ENCODE measurements at regions not wholly inside any gene's neighbourhood (a gene's known extent, or its start where the extent isn't known, plus 50 kb on each side); places are given as distances from the start of the nearest gene placed in this dataset.

DNA sequence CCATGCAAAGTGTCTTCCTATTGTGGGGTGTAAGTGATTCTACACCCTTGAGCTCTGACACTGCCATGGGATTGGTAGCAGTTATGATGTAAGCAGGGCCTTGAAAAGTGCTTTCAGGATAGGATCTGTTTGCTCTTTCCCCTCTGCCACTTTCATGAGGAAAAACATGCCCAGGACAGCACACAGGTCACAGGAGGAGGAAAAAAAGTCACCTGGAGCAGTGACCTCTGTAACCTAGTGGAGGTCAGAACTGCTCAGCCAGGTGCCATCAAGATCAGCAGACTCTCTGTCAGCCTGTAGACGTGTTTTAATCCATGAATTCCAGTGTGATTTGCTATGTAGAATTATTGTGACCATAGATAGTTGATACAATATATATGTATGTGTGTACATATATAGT, 92.7 kb upstream of the BMP2 start:
- TF ChIP-seq, protein P1, sequence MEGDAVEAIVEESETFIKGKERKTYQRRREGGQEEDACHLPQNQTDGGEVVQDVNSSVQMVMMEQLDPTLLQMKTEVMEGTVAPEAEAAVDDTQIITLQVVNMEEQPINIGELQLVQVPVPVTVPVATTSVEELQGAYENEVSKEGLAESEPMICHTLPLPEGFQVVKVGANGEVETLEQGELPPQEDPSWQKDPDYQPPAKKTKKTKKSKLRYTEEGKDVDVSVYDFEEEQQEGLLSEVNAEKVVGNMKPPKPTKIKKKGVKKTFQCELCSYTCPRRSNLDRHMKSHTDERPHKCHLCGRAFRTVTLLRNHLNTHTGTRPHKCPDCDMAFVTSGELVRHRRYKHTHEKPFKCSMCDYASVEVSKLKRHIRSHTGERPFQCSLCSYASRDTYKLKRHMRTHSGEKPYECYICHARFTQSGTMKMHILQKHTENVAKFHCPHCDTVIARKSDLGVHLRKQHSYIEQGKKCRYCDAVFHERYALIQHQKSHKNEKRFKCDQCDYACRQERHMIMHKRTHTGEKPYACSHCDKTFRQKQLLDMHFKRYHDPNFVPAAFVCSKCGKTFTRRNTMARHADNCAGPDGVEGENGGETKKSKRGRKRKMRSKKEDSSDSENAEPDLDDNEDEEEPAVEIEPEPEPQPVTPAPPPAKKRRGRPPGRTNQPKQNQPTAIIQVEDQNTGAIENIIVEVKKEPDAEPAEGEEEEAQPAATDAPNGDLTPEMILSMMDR (IDR thresholded peaks at IDR 0.05; ENCODE audit: control insufficient read depth, extremely low read depth, insufficient read depth) = no peak
- H3K4me3 ChIP-seq (ENCODE audit: low read depth, low read length) = no peak overlapping the region
- DNase-seq (ENCODE audit: low read depth) = no peak

GRCh38 chr20:6673071-6673470, 94.4 kb upstream of the BMP2 start:
- DNase-seq (ENCODE audit: low read depth) = no peak
- TF ChIP-seq, protein P1 (IDR thresholded peaks at IDR 0.05; ENCODE audit: control insufficient read depth, extremely low read depth, insufficient read depth) = no peak
- no peak overlapping the region for H3K4me3 ChIP-seq (ENCODE audit: low read depth, low read length)

DNA sequence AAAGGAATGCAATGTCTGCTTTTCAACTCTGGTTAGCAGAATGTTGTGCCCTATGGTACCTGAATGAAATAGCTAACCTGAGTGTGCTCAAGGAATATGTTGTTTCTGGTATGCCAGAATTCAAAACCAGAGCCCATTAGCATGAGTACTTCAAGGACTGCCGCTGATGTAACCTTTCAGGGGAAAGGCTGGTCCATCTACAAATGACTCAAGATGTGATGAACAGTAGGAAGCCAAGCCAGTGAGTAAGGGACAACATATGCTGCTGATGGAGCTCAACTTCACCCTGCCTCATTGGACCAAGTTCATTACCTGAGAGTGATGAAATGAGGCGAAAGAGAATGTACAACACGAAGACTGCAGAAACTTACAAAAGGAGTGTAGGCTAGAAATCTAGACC, 95.7 kb upstream of the BMP2 start:
- H3K4me3 ChIP-seq (ENCODE audit: low read depth, low read length) = no peak overlapping the region
- TF ChIP-seq, protein P1 (IDR thresholded peaks at IDR 0.05; ENCODE audit: control insufficient read depth, extremely low read depth, insufficient read depth) = no peak
- no peak for DNase-seq (ENCODE audit: low read depth)

DNA sequence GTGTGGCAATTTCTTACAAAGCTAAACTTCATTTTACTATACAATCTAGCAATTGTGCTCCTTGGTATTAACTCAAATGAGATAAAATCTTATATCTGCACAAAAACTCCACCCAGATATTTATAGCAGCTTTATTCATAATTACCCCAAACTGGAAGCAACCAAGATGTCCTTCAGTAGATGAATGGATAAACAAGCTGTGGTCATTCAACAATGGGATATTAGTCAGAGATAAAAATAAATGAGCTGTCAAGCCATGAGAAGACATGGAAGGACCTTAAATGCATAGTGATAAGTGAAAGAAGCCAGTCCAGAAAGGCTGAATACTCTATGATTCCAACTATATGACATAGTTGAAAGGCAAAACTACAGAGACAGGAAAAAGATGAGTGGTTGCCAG, 98.9 kb upstream of the BMP2 start:
- DNase-seq (ENCODE audit: low read depth) = no peak
- no peak overlapping the region for H3K4me3 ChIP-seq (ENCODE audit: low read depth, low read length)

GRCh38 chr20:6665621-6666355, 101.7 kb upstream of the BMP2 start:
- TF ChIP-seq, protein P1 (IDR thresholded peaks at IDR 0.05; ENCODE audit: control insufficient read depth, extremely low read depth, insufficient read depth) = no peak
- H3K4me3 ChIP-seq (ENCODE audit: low read depth, low read length) = no peak overlapping the region
- no peak for DNase-seq (ENCODE audit: low read depth)

More for the DNA sequence above, 98.9 kb upstream of the BMP2 start:
- TF ChIP-seq, protein P1 (IDR thresholded peaks at IDR 0.05; ENCODE audit: control insufficient read depth, extremely low read depth, insufficient read depth) = no peak

DNA sequence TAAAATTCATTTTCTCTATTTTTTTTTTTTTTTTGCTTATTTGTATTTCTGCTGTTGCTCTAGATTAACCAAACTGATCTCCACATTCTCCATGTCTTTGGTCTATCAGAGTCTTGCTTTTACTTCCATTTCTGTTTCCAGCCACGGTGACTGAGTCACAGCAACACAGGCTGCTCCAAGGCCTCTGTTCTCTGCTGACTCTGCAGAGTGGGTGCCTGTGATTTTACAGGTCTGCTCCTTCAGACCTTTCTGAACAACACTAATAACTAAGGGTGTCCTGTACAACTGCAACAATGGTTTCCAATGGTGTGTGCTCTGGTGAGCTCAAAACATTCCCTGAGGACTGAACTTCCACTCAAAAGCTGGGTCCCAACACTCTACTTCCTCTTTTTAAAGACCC, 102.3 kb upstream of the BMP2 start:
- no peak overlapping the region for H3K4me3 ChIP-seq (ENCODE audit: low read depth, low read length)
- TF ChIP-seq, protein P1 (IDR thresholded peaks at IDR 0.05; ENCODE audit: control insufficient read depth, extremely low read depth, insufficient read depth) = no peak
- DNase-seq (ENCODE audit: low read depth) = no peak

GRCh38 chr20:6664574-6664973, 102.9 kb upstream of the BMP2 start:
- TF ChIP-seq, protein P1 (IDR thresholded peaks at IDR 0.05; ENCODE audit: control insufficient read depth, extremely low read depth, insufficient read depth) = no peak
- no peak for DNase-seq (ENCODE audit: low read depth)
- no peak overlapping the region for H3K4me3 ChIP-seq (ENCODE audit: low read depth, low read length)

Measured in LNCaP clone FGC (cell line).